ENCODE measurements at regions not wholly inside any gene's neighbourhood (a gene's known extent, or its start where the extent isn't known, plus 50 kb on each side); places are given as distances from the start of the nearest gene placed in this dataset.

DNA sequence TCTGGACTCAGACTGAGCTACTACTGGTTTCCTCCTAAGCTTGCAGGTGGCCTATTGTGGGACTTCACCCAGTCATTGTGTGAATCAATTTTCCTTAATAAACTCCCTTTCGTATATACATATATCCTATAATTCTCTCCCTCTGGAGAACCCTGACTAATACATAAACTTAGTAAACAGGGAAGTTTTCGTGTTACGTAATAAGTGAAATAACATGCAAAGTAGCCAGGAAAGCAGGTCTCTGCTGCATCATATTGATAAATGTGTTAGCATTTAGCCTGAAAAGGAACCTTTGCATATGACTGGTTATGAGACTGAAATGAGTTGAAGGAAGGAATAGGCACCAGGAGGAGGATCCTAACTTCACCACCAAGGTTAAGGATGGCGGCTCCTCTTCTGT is 527.2 kb upstream of the FAM98A start:
- no peaks in the 10 kb centered on the region for H3K79me2 ChIP-seq (ENCODE audit: low read length)
- no peak overlapping the region for H2AFZ ChIP-seq (ENCODE audit: low read depth, low read length)
- H3K9ac ChIP-seq (ENCODE audit: low read length), result no peak overlapping the region
- no peak overlapping the region for H3K4me3 ChIP-seq (ENCODE audit: low read length)
- no peaks in the 10 kb centered on the region for H3K27me3 ChIP-seq (ENCODE audit: low read depth, low read length)
- H3K27ac ChIP-seq (ENCODE audit: low read length), result no peak overlapping the region
- H3K4me1 ChIP-seq (ENCODE audit: low read length), result no peaks in the 10 kb centered on the region
- H4K20me1 ChIP-seq (ENCODE audit: insufficient read depth, low read length), result no peaks in the 10 kb centered on the region
- H3K36me3 ChIP-seq (replicated peaks; ENCODE audit: low read depth, low read length), result no peaks in the 10 kb centered on the region
- no peaks in the 10 kb centered on the region for H3K9me3 ChIP-seq (ENCODE audit: insufficient read depth, low read length)
- H3K4me2 ChIP-seq (ENCODE audit: low read length), result no peak overlapping the region
- TF ChIP-seq CTCF (IDR thresholded peaks at IDR 0.05; ENCODE audit: low read depth, low read length), result no peak
- TF ChIP-seq EZH2phosphoT487 (IDR thresholded peaks at IDR 0.05; ENCODE audit: low read depth), result no peak

GRCh38 chr2:34123996-34124785 is 525.1 kb upstream of the FAM98A start:
- TF ChIP-seq EZH2phosphoT487 (IDR thresholded peaks at IDR 0.05; ENCODE audit: low read depth) (no peak), CTCF (IDR thresholded peaks at IDR 0.05; ENCODE audit: low read depth, low read length) (no peak)

GRCh38 chr2:34121076-34121475 is 522.0 kb upstream of the FAM98A start:
- no peaks in the 10 kb centered on the region; the same call in 1 of the 2 replicates for H4K20me1 ChIP-seq (ENCODE audit: insufficient read depth, low read length)
- H3K27me3 ChIP-seq (ENCODE audit: low read depth, low read length), result no peaks in the 10 kb centered on the region
- H3K79me2 ChIP-seq (ENCODE audit: low read length), result no peaks in the 10 kb centered on the region
- H3K27ac ChIP-seq (ENCODE audit: low read length), result no peak overlapping the region
- H3K36me3 ChIP-seq (replicated peaks; ENCODE audit: low read depth, low read length), result no peaks in the 10 kb centered on the region
- no peak overlapping the region for H3K9ac ChIP-seq (ENCODE audit: low read length)
- H3K9me3 ChIP-seq (ENCODE audit: insufficient read depth, low read length), result no peaks in the 10 kb centered on the region
- no peak overlapping the region for H3K4me3 ChIP-seq (ENCODE audit: low read length)
- H2AFZ ChIP-seq (ENCODE audit: low read depth, low read length), result no peak overlapping the region
- H3K4me1 ChIP-seq (ENCODE audit: low read length), result peaks cover 15% of the 10 kb centered on the region
- TF ChIP-seq EZH2phosphoT487 (IDR thresholded peaks at IDR 0.05; ENCODE audit: low read depth), result no peak
- no peak for TF ChIP-seq CTCF (IDR thresholded peaks at IDR 0.05; ENCODE audit: low read depth, low read length)
- H3K4me2 ChIP-seq (ENCODE audit: low read length), result no peak overlapping the region

More at GRCh38 chr2:34123996-34124785, 525.1 kb upstream of the FAM98A start:
- no peaks in the 10 kb centered on the region for H3K27me3 ChIP-seq (ENCODE audit: low read depth, low read length)
- H3K9ac ChIP-seq (ENCODE audit: low read length), result no peak overlapping the region
- H3K4me2 ChIP-seq (ENCODE audit: low read length), result no peak overlapping the region
- H3K9me3 ChIP-seq (ENCODE audit: insufficient read depth, low read length), result no peaks in the 10 kb centered on the region
- H4K20me1 ChIP-seq (ENCODE audit: insufficient read depth, low read length), result no peaks in the 10 kb centered on the region
- no peak overlapping the region for H2AFZ ChIP-seq (ENCODE audit: low read depth, low read length)
- H3K79me2 ChIP-seq (ENCODE audit: low read length), result no peaks in the 10 kb centered on the region
- no peaks in the 10 kb centered on the region for H3K36me3 ChIP-seq (replicated peaks; ENCODE audit: low read depth, low read length)
- no peaks in the 10 kb centered on the region for H3K4me1 ChIP-seq (ENCODE audit: low read length)
- no peak overlapping the region for H3K27ac ChIP-seq (ENCODE audit: low read length)
- H3K4me3 ChIP-seq (ENCODE audit: low read length), result no peak overlapping the region

- Histone ChIP-seq H3K9me3 (ENCODE audit: insufficient read depth, low read length) (no peaks in the 10 kb centered on the region), H3K79me2 (ENCODE audit: low read length) (no peaks in the 10 kb centered on the region), H3K4me2 (ENCODE audit: low read length) (no peak overlapping the region), H3K9ac (ENCODE audit: low read length) (no peak overlapping the region), H3K4me1 (ENCODE audit: low read length) (peaks cover 31% of the 10 kb centered on the region), H3K27ac (ENCODE audit: low read length) (no peak overlapping the region), H3K27me3 (ENCODE audit: low read depth, low read length) (no peaks in the 10 kb centered on the region), H3K4me3 (ENCODE audit: low read length) (no peak overlapping the region), H3K36me3 (replicated peaks; ENCODE audit: low read depth, low read length) (no peaks in the 10 kb centered on the region), H4K20me1 (ENCODE audit: insufficient read depth, low read length) (no peaks in the 10 kb centered on the region; the same call in 1 of the 2 replicates), H2AFZ (ENCODE audit: low read depth, low read length) (no peak overlapping the region)
- TF ChIP-seq EZH2phosphoT487 (IDR thresholded peaks at IDR 0.05; ENCODE audit: low read depth), result no peak
- no peak for TF ChIP-seq CTCF (IDR thresholded peaks at IDR 0.05; ENCODE audit: low read depth, low read length)
These were observed 516.0 kb upstream of the FAM98A start for GRCh38 chr2:34115076-34115475.

Data from OCI-LY3 (cell line).